Glomerular endothelial cell (primary cell): ENCODE measurements at regions not wholly inside any gene's neighbourhood (a gene's known extent, or its start where the extent isn't known, plus 50 kb on each side); places are given as distances from the start of the nearest gene placed in this dataset.

Source experiments
- DNase-seq: peaks from one replicate; pipeline ENCODE4 v3.0.0-alpha.2; 2011; ENCODE audit warnings: low read depth, low spot score; ENCODE audit errors: extremely low read depth

GRCh38 chr9:108095496-108095895 is 605.9 kb upstream of the KLF4 start:
- no peak for DNase-seq

- no peak for DNase-seq
Measured at GRCh38 chr9:108094676-108094993, 605.1 kb upstream of the KLF4 start.

- no peak for DNase-seq
Measured at GRCh38 chr9:108093773-108094675, 604.5 kb upstream of the KLF4 start.

- DNase-seq = no peak
Measured at GRCh38 chr9:108088916-108089315, 599.3 kb upstream of the KLF4 start.

- DNase-seq = no peak
Measured at GRCh38 chr9:108087781-108088180, 598.2 kb upstream of the KLF4 start.

GRCh38 chr9:108086624-108087023 is 597.1 kb upstream of the KLF4 start:
- DNase-seq = no peak

GRCh38 chr9:108085294-108085693 is 595.7 kb upstream of the KLF4 start:
- no peak for DNase-seq

- DNase-seq = no peak
Measured at GRCh38 chr9:108083796-108084352, 594.3 kb upstream of the KLF4 start.

GRCh38 chr9:108083160-108083750 is 593.7 kb upstream of the KLF4 start:
- no peak for DNase-seq

- no peak for DNase-seq
Measured at GRCh38 chr9:108081112-108081511, 591.5 kb upstream of the KLF4 start.

GRCh38 chr9:108080285-108080684 is 590.7 kb upstream of the KLF4 start:
- DNase-seq = no peak

GRCh38 chr9:108078811-108079210 is 589.2 kb upstream of the KLF4 start:
- no peak for DNase-seq

GRCh38 chr9:108078375-108078774 is 588.8 kb upstream of the KLF4 start:
- no peak for DNase-seq

- DNase-seq = no peak
Measured at GRCh38 chr9:108077556-108077955, 588.0 kb upstream of the KLF4 start.

GRCh38 chr9:108074900-108075299 is 585.3 kb upstream of the KLF4 start:
- DNase-seq = no peak

GRCh38 chr9:108073823-108074222 is 584.3 kb upstream of the KLF4 start:
- DNase-seq = no peak

GRCh38 chr9:108072740-108073139 is 583.2 kb upstream of the KLF4 start:
- no peak for DNase-seq

- DNase-seq = no peak
Measured at GRCh38 chr9:108070861-108071260, 581.3 kb upstream of the KLF4 start.

- no peak for DNase-seq
Measured at GRCh38 chr9:108069991-108070390, 580.4 kb upstream of the KLF4 start.

GRCh38 chr9:108062680-108063079 is 573.1 kb upstream of the KLF4 start:
- DNase-seq = no peak

- no peak for DNase-seq
Measured at GRCh38 chr9:108060175-108060574, 570.6 kb upstream of the KLF4 start.

- no peak for DNase-seq
Measured at GRCh38 chr9:108058135-108058814, 568.7 kb upstream of the KLF4 start.
